Fibroblast of lung (primary cell): ENCODE measurements at regions not wholly inside any gene's neighbourhood (a gene's known extent, or its start where the extent isn't known, plus 50 kb on each side); places are given as distances from the start of the nearest gene placed in this dataset.

Experiments used
- DNase-seq, 2 donors: peaks; one replicate each; pipeline versions ENCODE4 v3.0.0 to v3.0.0-alpha.2; 2010; ENCODE audit warnings: low read depth in 2 of 2
- H2AFZ ChIP-seq: 2 replicates; pipeline ENCODE4 v1.5.1; 2012; ENCODE audit warnings: low read length, control low read depth, inconsistent platforms
- H3K27ac ChIP-seq: 2 replicates; pipeline ENCODE4 v1.5.1; 2011; ENCODE audit warnings: low read length, control low read depth; ENCODE audit not compliant: insufficient read depth
- H3K27me3 ChIP-seq: 2 replicates; pipeline ENCODE4 v1.5.1; 2011; ENCODE audit warnings: mild to moderate bottlenecking, low read length; ENCODE audit not compliant: control insufficient read depth, insufficient read depth
- H3K36me3 ChIP-seq: 2 replicates; pipeline ENCODE4 v1.5.1; 2011; ENCODE audit warnings: low read length; ENCODE audit not compliant: control insufficient read depth, insufficient read depth
- H3K4me1 ChIP-seq: 2 replicates; pipeline ENCODE4 v1.5.1; 2011; ENCODE audit warnings: low read length; ENCODE audit not compliant: control insufficient read depth, insufficient read depth; ENCODE audit errors: extremely low read depth
- H3K4me2 ChIP-seq: 2 replicates; pipeline ENCODE4 v1.5.1; 2011; ENCODE audit warnings: low read length, control low read depth; ENCODE audit not compliant: insufficient read depth; ENCODE audit errors: extremely low read depth
- H3K4me3 ChIP-seq, 4 experiments: fragments of 200-600 bp in 1 of 4; sonication (generic) in 1 of 4; replicated peaks in 1 of 4; 2 replicates each; pipeline ENCODE4 v1.5.1; 2011 to 2016; ENCODE audit warnings: low read length in 4 of 4, low read depth in 3 of 4, mild to moderate bottlenecking in 3 of 4, control low read depth in 2 of 4, inconsistent platforms in 1 of 4, mixed read lengths in 1 of 4; ENCODE audit not compliant: insufficient read depth in 1 of 4; ENCODE audit errors: control extremely low read depth in 1 of 4
- H3K79me2 ChIP-seq: 2 replicates; pipeline ENCODE4 v1.5.1; 2012; ENCODE audit warnings: mild to moderate bottlenecking, low read length, inconsistent platforms; ENCODE audit not compliant: control insufficient read depth, insufficient read depth
- H3K9ac ChIP-seq: 2 replicates; pipeline ENCODE4 v1.5.1; 2011; ENCODE audit warnings: mild to moderate bottlenecking, low read length, control low read depth; ENCODE audit not compliant: insufficient read depth
- H3K9me3 ChIP-seq: 2 replicates; pipeline ENCODE4 v1.5.1; 2012; ENCODE audit warnings: low read depth, low read length; ENCODE audit not compliant: control insufficient read depth, insufficient read depth
- H4K20me1 ChIP-seq: 2 replicates; pipeline ENCODE4 v1.5.1; 2011; ENCODE audit warnings: low read length; ENCODE audit not compliant: control insufficient read depth, insufficient read depth; ENCODE audit errors: extremely low read depth
- CTCF ChIP-seq, 2 donors: IDR thresholded peaks in 1 of 2; conservative IDR thresholded peaks in 1 of 2; 1 replicate in 1 of 2; 2 replicates in 1 of 2; pipeline ENCODE4 v1.5.1; 2011 to 2012; ENCODE audit warnings: low read length in 2 of 2, control low read depth in 1 of 2, inconsistent platforms in 1 of 2, low read depth in 1 of 2, mild to moderate bottlenecking in 1 of 2
- EZH2 ChIP-seq: IDR thresholded peaks from 2 replicates; pipeline ENCODE4 v1.5.1; 2012; ENCODE audit warnings: low read length, control low read depth, mild to moderate bottlenecking; ENCODE audit errors: missing control alignments

GRCh38 chr3:69462826-69463100, 76.9 kb upstream of the FRMD4B start:
- Histone ChIP-seq H3K9me3 (no peaks in the 10 kb centered on the region), H3K4me3 (no peak overlapping the region), H2AFZ (no peak overlapping the region), H3K9ac (no peak overlapping the region), H3K4me2 (no peak overlapping the region), H3K36me3 (no peaks in the 10 kb centered on the region), H3K4me1 (no peaks in the 10 kb centered on the region), H3K27me3 (no peaks in the 10 kb centered on the region), H3K27ac (no peak overlapping the region), H4K20me1 (no peaks in the 10 kb centered on the region), H3K79me2 (no peaks in the 10 kb centered on the region)
- DNase-seq: no peak
- no peak for TF ChIP-seq EZH2
- no peak for TF ChIP-seq CTCF (conservative IDR thresholded peaks at IDR 0.05 in 1 of 2, IDR thresholded peaks at IDR 0.05 in 1 of 2; ENCODE audit: low read depth in 1 of 2, low read length in 2 of 2)

GRCh38 chr3:69462022-69462825, 76.3 kb upstream of the FRMD4B start:
- Histone ChIP-seq H3K9ac (no peak overlapping the region), H3K4me1 (no peaks in the 10 kb centered on the region), H2AFZ (no peak overlapping the region), H3K27me3 (no peaks in the 10 kb centered on the region), H3K79me2 (no peaks in the 10 kb centered on the region), H3K36me3 (no peaks in the 10 kb centered on the region), H3K9me3 (no peaks in the 10 kb centered on the region), H3K4me2 (no peak overlapping the region), H4K20me1 (no peaks in the 10 kb centered on the region), H3K4me3 (no peak overlapping the region), H3K27ac (no peak overlapping the region)
- TF ChIP-seq CTCF (conservative IDR thresholded peaks at IDR 0.05 in 1 of 2, IDR thresholded peaks at IDR 0.05 in 1 of 2; ENCODE audit: low read depth in 1 of 2, low read length in 2 of 2) (no peak), EZH2 (no peak)
- no peak for DNase-seq

GRCh38 chr3:69460034-69460433, 74.1 kb upstream of the FRMD4B start:
- no peaks in the 10 kb centered on the region for H4K20me1 ChIP-seq
- H3K9me3 ChIP-seq: no peaks in the 10 kb centered on the region
- H3K4me2 ChIP-seq: no peak overlapping the region
- H3K27ac ChIP-seq: no peak overlapping the region
- no peak overlapping the region for H3K9ac ChIP-seq
- no peaks in the 10 kb centered on the region for H3K4me1 ChIP-seq
- H3K27me3 ChIP-seq: no peaks in the 10 kb centered on the region
- H3K36me3 ChIP-seq: no peaks in the 10 kb centered on the region
- H3K4me3 ChIP-seq: no peak overlapping the region
- no peak for TF ChIP-seq CTCF (conservative IDR thresholded peaks at IDR 0.05 in 1 of 2, IDR thresholded peaks at IDR 0.05 in 1 of 2; ENCODE audit: low read depth in 1 of 2, low read length in 2 of 2)
- TF ChIP-seq EZH2: no peak
- H2AFZ ChIP-seq: no peak overlapping the region
- DNase-seq: no peak
- no peaks in the 10 kb centered on the region for H3K79me2 ChIP-seq
